ENCODE measurements at regions not wholly inside any gene's neighbourhood (a gene's known extent, or its start where the extent isn't known, plus 50 kb on each side); places are given as distances from the start of the nearest gene placed in this dataset.

DNA sequence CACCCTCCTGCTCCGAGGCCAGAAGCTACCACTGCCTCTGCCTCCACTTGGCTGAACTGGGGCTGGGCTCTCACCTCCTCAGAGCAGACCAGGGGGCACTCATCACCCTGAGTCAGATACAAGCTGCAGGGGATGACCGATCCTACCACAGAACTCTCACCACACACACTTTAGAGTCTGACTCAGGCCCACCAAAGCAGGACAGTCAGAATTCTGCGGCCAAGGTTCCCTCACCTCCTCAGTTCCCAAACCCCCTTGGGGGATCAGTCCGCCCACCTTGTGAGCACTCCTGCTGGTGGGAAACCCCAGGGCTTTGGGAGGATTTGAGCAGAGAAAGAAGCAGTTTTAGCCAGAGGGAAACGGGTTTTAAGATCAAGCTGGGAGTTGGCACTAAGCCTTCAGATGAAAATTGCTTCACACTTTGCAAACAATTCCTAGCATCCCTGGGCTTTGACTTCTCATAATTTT, 587.8 kb upstream of the JAG1 start:
- RAD21 ChIA-PET (ENCODE audit: unreplicated experiment), result interaction anchor here (0.8 to 4.6 kb wide), 17 partner anchors 13 to 785 kb away, joined by 3 to 22 read pairs (median 4); no protein-coding TSS in a partner anchor
- WGBS (ENCODE audit: insufficient coverage, insufficient replicate concordance, low lambda C conversion rate, missing lambda C conversion rate), result 12% methylated on average over 5 of the region's 5 CpGs
- SMC1A ChIA-PET (ENCODE audit: uncharacterized antibody, unreplicated experiment), result interaction anchor here (0.9 to 6.9 kb wide), 18 partner anchors 9 to 590 kb away, joined by 3 to 57 read pairs (median 6); no protein-coding TSS in a partner anchor
- peak; percentile 38 for DNase-seq (ENCODE audit: low read depth, low spot score)
- ATAC-seq, result peak; percentile 96
- in situ Hi-C loops (cut with MboI) (no loop called here), intact Hi-C loops (cut with micrococcal nuclease; ENCODE audit: unreplicated experiment) (loop anchor here (10.0 kb wide), 1 partner anchor 787 kb away; no protein-coding TSS in a partner anchor)
- Histone ChIP-seq H2AFZ (ENCODE audit: control insufficient read depth, low read depth, low read length) (no peak overlapping the region), H3K36me3 (ENCODE audit: control insufficient read depth in 2 of 2, insufficient read depth in 2 of 2, low read length in 1 of 2) (no peaks in the 10 kb centered on the region), H3K4me2 (ENCODE audit: control insufficient read depth, insufficient read depth) (no peak overlapping the region), H3K9me3 (replicated peaks; ENCODE audit: control insufficient read depth, insufficient read depth, low read length) (no peaks in the 10 kb centered on the region), H4K20me1 (ENCODE audit: control insufficient read depth, insufficient read depth) (no peaks in the 10 kb centered on the region), H3K79me2 (ENCODE audit: control insufficient read depth, insufficient read depth, low read length) (no peaks in the 10 kb centered on the region), H3K9ac (ENCODE audit: control insufficient read depth, insufficient read depth, low read length) (no peak overlapping the region), H3K27ac (ENCODE audit: control insufficient read depth, insufficient read depth) (no peak overlapping the region), H3K4me3 (no peak overlapping the region), H3K4me1 (ENCODE audit: control insufficient read depth, insufficient read depth, low read length) (peaks cover under 1% of the 10 kb centered on the region; the same call in 1 of the 2 replicates), H3K27me3 (replicated peaks in 1 of 2; ENCODE audit: control insufficient read depth in 2 of 2, insufficient read depth in 2 of 2, low read length in 1 of 2) (no peaks in the 10 kb centered on the region)
- CTCF ChIA-PET, result interaction anchor here (1.0 to 5.7 kb wide), 12 partner anchors 9 to 590 kb away, joined by 3 to 42 read pairs (median 4); no protein-coding TSS in a partner anchor
- no TSS peak for BruUV-seq (replicated peaks)
- POLR2A ChIA-PET, result interaction anchor here (0.7 to 2.7 kb wide), 6 partner anchors 12 to 590 kb away, joined by 3 to 9 read pairs (median 3); no protein-coding TSS in a partner anchor
- no peak for FAIRE-seq
- TF ChIP-seq TCF12 (IDR thresholded peaks at IDR 0.05; ENCODE audit: low read depth, low read length) (peak; percentile 74), MXI1 (IDR thresholded peaks at IDR 0.05; ENCODE audit: low read depth, low read length) (no peak), BCL11A (IDR thresholded peaks at IDR 0.05; ENCODE audit: low read depth, low read length) (peak; percentile 65; the same call in 1 of the 2 replicates), STAT1 (conservative IDR thresholded peaks at IDR 0.05) (no peak), MEF2B (IDR thresholded peaks at IDR 0.05; ENCODE audit: partially characterized antibody, poor library complexity, severe bottlenecking) (peak; percentile 96), RUNX3 (IDR thresholded peaks at IDR 0.05; ENCODE audit: low read length) (peak; percentile 74), NR2F1 (conservative IDR thresholded peaks at IDR 0.05) (peak; percentile 65; the same call in 1 of the 2 replicates), DPF2 (IDR thresholded peaks at IDR 0.05) (0 out of 2 replicates have a peak, but pooled peaks have one; percentile 47), IKZF2 (IDR thresholded peaks at IDR 0.05) (peak; percentile 59 to 69; a peak in 2 of 4 replicates), PAX5 (IDR thresholded peaks at IDR 0.05; ENCODE audit: borderline replicate concordance, low read depth, low read length) (peak; percentile 65; the same call in 1 of the 2 replicates), EGR1 (IDR thresholded peaks at IDR 0.05; ENCODE audit: borderline replicate concordance in 1 of 2, low read depth in 2 of 2, low read length in 2 of 2) (peak in 1 of 2 experiments; percentile 7; a peak in 1 of 3 replicates), POLR2AphosphoS5 (IDR thresholded peaks at IDR 0.05; ENCODE audit: low read length) (no peak), EP300 (IDR thresholded peaks at IDR 0.05; ENCODE audit: borderline replicate concordance in 1 of 2, control insufficient read depth in 1 of 2, low read depth in 2 of 2, low read length in 2 of 2) (0 out of 4 replicates have a peak, but pooled peaks of 1 of the 2 experiments have one; percentile 11), RELA (IDR thresholded peaks at IDR 0.05; ENCODE audit: borderline replicate concordance, partially characterized antibody) (peak; percentile 24), MEF2A (IDR thresholded peaks at IDR 0.05; ENCODE audit: insufficient read depth, low read depth, low read length) (no peak), CHD2 (IDR thresholded peaks at IDR 0.05; ENCODE audit: borderline replicate concordance, low read depth, low read length) (no peak), ESRRA (IDR thresholded peaks at IDR 0.05; ENCODE audit: low read length) (no peak), BACH1 (IDR thresholded peaks at IDR 0.05; ENCODE audit: borderline replicate concordance) (no peak)
- TF ChIP-seq, protein P1, sequence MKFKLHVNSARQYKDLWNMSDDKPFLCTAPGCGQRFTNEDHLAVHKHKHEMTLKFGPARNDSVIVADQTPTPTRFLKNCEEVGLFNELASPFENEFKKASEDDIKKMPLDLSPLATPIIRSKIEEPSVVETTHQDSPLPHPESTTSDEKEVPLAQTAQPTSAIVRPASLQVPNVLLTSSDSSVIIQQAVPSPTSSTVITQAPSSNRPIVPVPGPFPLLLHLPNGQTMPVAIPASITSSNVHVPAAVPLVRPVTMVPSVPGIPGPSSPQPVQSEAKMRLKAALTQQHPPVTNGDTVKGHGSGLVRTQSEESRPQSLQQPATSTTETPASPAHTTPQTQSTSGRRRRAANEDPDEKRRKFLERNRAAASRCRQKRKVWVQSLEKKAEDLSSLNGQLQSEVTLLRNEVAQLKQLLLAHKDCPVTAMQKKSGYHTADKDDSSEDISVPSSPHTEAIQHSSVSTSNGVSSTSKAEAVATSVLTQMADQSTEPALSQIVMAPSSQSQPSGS (IDR thresholded peaks at IDR 0.05; ENCODE audit: low read length), result peak; percentile 63; the same call in 1 of the 2 replicates
- TF ChIP-seq, protein P2, sequence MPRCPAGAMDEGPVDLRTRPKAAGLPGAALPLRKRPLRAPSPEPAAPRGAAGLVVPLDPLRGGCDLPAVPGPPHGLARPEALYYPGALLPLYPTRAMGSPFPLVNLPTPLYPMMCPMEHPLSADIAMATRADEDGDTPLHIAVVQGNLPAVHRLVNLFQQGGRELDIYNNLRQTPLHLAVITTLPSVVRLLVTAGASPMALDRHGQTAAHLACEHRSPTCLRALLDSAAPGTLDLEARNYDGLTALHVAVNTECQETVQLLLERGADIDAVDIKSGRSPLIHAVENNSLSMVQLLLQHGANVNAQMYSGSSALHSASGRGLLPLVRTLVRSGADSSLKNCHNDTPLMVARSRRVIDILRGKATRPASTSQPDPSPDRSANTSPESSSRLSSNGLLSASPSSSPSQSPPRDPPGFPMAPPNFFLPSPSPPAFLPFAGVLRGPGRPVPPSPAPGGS (IDR thresholded peaks at IDR 0.05; ENCODE audit: borderline replicate concordance, insufficient read depth, low read depth, low read length, poor library complexity, severe bottlenecking), result peak; percentile 58
- TF ChIP-seq, protein P3, sequence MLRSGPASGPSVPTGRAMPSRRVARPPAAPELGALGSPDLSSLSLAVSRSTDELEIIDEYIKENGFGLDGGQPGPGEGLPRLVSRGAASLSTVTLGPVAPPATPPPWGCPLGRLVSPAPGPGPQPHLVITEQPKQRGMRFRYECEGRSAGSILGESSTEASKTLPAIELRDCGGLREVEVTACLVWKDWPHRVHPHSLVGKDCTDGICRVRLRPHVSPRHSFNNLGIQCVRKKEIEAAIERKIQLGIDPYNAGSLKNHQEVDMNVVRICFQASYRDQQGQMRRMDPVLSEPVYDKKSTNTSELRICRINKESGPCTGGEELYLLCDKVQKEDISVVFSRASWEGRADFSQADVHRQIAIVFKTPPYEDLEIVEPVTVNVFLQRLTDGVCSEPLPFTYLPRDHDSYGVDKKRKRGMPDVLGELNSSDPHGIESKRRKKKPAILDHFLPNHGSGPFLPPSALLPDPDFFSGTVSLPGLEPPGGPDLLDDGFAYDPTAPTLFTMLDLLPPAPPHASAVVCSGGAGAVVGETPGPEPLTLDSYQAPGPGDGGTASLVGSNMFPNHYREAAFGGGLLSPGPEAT (IDR thresholded peaks at IDR 0.05; ENCODE audit: low read depth), result peak; percentile 44; the same call in 1 of the 2 replicates

All from GM12878 (cell line).